Frontal cortex (tissue), 3 donors: ENCODE measurements at regions not wholly inside any gene's neighbourhood (a gene's known extent, or its start where the extent isn't known, plus 50 kb on each side); places are given as distances from the start of the nearest gene placed in this dataset.
"Not testable (repeated sequence)": the region's sequence is repeated elsewhere in the genome, so short reads cannot be mapped to it uniquely, and the experiment has no call there.

ENCODE experiments used
- DNase-seq, 2 donors: peaks; one replicate each; pipeline ENCODE4 v3.0.0; 2012; ENCODE audit warnings: low spot score in 2 of 2
- FAIRE-seq: peaks from 2 replicates; lab custom pipeline; 2012; peaks lifted over from hg19 to GRCh38; lab: Jason Lieb, UNC
- donor health status: control.
- donor health status: control.
- donor health status: control.

DNA sequence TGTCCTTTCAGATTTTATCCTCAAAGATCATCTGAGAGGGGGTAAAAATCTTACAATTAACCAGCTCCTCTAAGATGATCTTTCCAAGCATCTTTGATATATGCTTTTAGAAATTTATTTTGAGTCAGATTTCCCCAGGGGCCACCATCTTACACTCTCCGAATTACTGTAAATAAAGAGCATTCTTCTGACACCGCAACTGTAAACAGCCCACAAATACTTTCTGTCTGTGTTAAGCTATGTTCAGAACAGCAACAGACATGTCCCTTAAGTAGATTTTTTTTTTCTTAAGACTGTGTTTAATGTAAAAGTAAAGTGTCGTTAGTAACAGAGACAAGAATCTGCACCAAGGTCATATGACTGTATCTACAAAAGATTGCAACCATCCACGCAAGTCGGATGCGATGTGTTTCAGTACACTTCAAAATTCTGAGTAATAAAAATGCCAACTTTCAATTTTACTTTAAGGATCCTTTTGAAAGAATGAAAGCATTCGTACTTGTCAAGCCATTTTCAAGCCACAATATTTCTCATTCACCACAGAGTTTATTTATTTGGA is 159.0 kb upstream of the KCNH8 start:
- FAIRE-seq (no peak), DNase-seq (no peak)

DNA sequence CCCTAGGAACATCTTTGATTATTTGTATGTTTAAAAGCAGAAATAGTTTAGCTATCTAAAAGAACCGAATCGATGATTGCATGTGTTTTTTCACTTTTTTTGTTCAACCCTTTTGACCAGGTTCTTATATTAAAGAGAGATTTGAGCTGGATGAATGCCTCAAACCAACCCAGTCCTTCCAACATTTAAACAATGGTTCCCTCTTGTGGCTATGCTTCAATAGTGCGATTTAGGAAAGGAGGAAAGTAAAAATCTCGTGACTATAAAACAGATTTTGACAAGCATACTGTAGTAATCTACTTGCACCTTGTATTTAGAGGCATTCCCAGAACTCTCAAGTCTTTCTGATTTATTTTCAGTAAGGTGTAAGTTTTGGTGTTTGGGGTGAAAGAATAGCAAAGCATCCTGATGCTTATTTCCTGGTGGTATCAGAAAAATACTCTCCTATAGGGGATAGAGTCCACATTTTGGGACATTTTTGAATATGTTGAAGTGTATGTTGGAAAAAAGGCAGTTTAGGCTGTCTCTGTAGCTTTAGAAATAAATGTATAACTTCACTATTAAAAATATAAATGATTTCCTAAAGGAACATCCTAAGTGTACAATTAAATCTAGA is 159.6 kb upstream of the KCNH8 start:
- peak; percentile 53 for FAIRE-seq
- DNase-seq = peak in 1 of 2 donors; percentile 22

DNA sequence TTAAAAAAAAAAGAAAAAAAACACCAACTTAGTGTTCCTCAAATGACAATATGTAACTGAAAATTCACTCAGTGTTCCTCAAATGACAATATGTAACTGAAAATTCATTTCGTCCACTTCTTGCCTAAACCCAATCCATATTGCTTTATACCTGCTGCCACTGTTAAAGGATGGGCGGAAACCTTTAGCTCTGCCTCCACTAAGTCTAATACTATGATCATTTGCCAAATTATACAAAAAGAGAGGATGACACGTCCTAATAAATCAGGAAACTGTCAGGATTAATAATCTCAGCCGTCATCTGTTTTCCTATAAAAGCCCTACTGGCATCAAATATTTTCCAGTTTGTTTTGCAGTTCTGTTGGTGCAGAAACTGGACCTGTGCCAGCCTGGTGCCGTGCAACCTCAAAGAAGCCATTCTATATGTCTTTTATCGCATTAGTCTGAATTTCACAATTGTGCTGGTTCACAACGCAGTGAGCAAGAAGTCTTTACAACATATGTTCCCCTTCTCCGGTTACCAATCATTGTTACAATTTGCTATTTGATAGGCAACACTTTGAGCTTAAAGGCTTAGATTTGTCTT is 160.4 kb upstream of the KCNH8 start:
- DNase-seq (no peak), FAIRE-seq (no peak)

DNA sequence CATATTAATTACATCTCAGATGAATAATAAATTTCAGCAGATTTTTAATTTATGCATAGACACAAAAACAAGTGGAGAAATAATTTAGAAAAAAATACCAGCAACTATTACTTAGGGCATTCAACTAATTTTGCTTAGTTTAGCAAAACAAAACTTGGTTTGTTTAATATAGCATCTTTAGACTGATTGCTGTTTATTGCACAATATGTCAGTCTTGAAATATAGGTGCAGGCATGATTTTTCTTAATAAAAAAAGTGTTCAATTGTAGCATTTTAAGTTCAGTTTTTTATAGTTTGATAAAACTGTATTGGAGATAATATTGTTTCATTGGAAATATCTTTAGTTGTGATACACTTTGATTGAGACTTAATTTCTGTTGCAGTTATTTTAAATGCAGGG is 161.2 kb upstream of the KCNH8 start:
- DNase-seq (no peak), FAIRE-seq (peak; percentile 8)

DNA sequence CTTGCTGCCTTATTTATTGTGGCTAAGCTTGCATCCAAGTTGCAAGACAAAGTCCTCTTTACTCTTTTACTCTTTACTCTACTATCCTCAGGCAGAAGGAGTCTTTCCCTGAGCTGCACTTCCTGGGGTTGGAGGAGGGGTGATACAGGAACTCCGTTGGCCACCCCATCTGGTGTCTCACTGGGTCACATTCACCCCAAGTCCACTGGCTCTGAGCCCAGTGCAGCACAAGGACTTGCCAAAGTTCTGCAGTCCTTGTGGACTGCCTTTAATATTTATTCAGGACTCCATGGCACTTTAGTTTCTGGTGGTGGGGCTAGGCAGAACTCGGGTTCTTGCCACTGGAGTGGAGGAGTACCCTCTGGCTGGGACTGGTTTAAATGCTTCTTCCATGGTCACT is 165.4 kb upstream of the KCNH8 start:
- DNase-seq (no peak), FAIRE-seq (no peak)

DNA sequence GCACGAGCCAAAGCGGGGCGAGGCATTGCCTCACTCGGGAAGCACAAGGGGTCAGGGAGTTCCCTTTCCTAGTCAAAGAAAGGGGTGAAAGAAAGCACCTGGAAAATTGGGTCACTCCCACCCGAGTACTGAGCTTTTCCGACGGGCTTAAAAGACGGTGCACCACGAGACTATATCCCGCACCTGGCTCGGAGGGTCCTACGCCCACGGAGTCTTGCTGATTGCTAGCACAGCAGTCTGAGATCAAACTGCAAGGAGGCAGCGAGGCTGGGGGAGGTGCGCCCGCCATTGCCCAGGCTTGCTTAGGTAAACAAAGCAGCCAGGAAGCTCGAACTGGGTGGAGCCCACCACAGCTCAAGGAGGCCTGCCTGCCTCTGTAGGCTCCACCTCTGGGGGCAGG is 172.2 kb upstream of the KCNH8 start:
- FAIRE-seq, DNase-seq: not testable (repeated sequence)

DNA sequence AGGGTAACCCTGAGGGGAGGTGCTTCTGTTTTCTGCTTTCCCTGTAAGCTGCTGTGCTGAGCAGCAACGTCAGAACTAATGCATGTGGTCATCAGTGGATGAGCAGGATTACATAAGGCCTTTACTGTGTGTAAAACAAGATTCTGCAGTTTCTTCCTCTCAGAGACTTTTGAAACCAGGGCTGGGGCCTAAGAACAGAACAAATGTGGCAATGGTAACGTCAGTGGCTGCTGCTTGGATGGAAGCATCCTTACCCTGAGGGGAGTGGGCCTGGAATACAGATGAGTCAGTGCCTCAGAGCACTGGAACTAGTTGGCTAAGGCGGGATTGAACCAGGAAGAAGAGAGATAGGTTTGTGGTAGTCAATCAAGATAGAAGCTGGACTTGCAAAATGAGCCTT is 180.2 kb upstream of the KCNH8 start:
- DNase-seq = no peak
- FAIRE-seq = no peak

DNA sequence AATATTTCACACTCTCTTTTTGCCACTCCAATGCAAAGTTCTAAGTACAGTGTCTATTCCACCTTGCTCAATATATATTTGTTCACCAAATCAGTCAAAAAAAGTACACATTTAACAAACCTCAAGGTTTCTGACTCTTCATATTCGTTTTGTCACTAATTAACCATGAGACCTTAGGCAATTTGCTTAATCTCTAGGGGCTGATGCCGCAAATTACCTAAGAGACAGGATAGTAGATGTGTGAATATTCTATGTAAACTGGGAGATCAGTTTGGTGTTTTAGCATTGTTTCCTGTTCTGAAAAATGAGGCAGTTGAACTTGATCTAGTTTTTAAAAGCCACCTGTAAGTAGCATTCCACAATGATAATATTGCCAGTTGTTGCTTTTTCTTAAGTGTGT is 182.5 kb upstream of the KCNH8 start:
- DNase-seq (no peak), FAIRE-seq (no peak)

DNA sequence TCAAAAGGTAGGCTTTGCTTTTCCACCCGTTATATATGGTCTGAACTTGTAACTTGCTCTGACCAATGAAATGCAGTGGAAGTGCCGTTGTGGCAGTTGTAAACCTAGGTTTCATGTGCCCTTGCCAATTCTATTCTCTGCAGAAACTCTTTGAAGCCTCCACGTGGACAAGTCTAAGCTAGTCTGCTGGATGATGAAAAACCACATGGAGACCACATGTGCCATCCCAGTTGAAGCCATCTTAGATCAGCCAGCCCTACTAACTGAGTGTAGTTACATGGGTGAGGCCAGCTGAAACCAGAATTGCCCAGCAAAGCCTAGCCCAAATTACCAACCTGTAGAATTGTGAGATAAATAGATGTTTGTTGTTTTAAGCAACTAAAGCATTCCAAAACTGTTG is 183.7 kb upstream of the KCNH8 start:
- FAIRE-seq (no peak), DNase-seq (no peak)

DNA sequence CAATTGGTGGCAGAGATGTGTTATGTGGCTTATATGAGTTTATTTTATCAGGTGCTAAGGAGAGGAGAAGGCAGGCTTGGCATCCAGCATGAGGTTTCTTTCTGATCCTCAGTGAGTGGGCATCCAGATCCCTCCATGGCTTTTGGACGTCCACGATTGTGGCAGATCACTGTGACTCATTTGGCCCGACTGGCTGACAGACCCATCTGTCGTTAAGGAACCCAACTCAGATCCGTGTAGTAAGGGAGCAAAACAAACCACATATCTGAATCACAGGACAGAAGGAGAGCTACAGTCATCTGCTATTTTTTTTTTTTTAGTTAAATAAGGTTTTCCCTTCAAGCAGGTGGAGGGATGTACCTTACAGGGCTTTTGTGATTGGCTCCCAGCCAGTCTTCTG is 197.0 kb upstream of the KCNH8 start:
- DNase-seq (no peak), FAIRE-seq (no peak)

DNA sequence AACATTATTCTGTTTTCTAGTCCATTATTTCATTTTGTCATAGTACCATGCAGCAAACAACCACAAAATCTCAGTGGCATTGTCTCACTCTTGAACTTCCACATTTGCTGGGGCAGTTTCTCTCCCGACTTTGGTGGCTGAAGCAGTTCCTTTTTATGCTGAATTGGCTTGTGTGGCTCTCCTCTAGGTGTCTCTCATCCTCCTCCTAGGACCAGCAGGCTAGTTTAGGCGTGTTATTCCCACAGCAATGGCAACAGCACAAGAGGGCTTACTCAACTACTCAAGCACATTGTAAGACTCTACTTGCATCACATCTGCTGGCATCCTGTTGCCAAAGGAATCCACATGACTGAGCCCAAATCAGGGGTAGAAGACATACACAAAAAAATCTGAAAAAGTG is 201.8 kb upstream of the KCNH8 start:
- no peak for FAIRE-seq
- no peak for DNase-seq

DNA sequence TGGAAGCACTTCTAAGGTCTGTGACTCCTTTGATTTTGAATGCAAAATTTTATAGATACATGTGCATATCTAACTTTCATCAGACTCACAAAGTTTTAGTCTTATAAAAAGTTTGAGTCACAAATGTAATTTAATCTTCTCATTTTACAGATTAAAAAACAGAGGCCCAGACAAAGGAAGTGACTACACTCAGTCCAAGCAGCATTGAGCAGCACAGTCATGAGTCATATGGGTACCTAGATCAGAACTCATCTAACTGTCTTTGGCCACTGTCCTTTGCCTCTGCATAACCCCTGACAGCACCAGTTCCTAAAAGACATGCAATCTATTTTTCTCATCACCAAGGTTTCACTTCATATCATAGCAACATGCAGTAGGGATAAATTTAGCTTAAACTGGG is 210.7 kb upstream of the KCNH8 start:
- DNase-seq = no peak
- FAIRE-seq = no peak

DNA sequence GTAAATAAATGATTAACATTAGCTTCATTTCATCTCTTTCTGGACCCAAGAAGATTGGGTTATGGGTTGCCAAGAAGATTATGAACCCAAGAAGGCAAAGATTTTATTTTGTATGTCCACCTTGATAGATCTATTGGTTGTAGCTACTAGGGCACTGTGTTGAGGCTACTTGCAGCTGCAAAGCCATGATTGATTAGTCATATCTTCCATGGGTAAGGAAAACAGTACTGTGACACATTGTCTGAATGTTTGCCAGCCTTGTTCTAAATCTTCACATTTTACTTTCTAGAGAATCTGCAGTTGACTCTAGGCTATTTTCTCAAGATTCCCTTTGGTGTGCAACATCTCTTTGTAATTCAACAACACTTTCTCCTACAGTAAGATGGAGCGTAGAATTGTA is 229.2 kb upstream of the KCNH8 start:
- FAIRE-seq = no peak
- DNase-seq = no peak

DNA sequence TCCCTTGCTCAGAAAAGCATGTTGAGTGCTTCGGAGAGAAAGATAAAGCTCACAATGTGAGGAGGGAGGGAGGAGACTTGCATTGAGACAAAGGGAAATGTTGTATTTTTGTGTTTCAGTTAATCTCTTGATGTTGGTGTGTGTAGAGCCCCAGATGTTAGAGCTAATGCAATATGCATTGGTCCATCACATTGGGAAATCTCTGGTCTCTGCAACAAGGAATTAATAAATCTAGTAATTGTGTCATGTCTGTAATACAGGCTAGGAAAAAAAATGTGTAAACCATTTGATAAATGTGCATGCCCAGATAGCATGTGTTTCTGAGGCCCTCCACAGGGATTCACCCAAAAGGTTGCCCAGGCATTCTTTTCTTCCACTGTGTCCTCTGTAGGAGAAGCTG is 230.4 kb upstream of the KCNH8 start:
- DNase-seq (no peak), FAIRE-seq (no peak)

DNA sequence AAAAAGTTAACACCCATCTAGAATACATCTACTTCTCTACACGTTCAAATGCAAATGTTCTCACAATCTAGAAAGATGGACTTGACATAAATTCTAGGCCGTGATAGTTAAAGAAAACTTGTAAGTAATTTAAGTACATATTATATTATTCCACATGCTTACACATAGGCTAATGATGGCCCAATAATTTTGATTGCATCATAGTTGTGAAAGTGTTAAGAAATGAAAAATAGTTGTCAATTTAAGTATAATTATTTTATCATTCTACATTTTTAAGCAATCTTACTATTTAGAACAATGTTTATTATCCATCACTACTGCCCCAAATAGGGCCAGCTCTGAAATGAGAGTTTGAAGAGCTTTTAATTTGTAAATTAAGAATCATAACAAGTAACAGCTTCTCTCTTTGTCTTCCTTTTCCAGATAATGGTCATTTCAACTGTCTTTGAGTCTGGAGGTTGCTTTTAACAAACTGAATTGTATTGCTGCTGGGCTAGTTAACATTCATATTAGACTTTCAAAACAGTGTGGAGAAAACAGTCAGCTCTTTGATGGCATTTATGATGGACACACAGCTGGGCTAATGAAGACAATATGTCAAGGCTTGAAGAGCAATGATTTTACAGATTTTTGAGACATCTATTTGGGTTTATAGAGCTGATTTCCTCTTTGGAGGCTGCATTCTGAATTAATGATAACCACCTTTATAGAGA is 246.1 kb upstream of the KCNH8 start:
- FAIRE-seq = no peak
- no peak for DNase-seq

DNA sequence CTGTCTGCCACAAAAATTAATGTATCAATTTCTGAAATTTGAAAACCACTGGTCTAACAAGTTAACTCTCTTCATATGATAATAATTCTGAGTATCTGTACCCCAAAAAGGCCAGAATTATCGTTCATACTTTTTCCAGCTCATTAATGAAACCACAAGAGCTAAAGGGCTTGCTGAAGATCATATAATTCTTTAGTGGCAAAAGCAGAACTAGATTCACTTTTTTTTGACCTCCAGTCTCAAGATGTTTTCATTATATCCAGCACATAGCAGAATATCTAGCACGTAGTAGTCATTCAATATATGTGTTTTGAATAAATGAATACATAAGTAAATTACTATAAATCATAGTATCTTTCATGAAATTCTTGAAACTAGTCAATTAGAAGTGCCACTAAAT is 246.7 kb upstream of the KCNH8 start:
- DNase-seq (no peak), FAIRE-seq (no peak)

DNA sequence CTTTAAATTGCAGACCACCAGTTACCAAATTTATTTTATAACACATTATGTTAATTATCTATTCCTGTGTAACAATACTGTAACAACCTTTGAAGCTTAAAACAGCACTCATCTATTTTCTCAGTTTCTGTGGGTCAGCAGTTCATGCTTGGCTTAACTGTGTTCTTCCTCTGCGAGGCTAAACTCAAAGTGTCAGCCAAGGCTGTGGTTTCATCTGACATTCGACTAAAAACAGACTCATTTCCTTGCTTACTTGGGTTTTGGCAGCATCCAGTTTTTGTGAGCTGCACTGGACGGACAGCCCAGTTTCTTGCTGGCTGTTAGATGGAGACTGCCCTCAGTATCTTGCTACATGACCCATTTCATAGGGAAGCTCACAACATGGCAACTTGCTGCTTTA is 247.3 kb upstream of the KCNH8 start:
- no peak for FAIRE-seq
- DNase-seq = no peak

DNA sequence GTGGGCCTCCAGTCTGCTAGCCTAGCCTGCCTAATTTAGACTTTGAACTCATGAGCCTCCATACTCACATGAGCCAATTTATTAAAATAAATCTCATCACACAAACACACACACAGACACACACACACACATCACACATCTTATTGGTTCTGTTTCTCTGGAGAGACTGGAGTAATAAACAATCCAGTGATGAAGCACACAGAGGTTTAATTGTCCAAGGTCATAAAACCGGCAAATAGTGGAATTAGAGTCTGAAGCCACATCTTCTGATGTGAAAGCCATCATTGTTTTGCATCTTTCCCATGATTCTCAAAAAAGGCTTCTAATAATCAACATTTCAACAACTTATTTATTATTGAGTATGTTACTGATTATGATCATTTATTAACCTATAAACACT is 249.4 kb upstream of the KCNH8 start:
- FAIRE-seq (no peak), DNase-seq (no peak)

DNA sequence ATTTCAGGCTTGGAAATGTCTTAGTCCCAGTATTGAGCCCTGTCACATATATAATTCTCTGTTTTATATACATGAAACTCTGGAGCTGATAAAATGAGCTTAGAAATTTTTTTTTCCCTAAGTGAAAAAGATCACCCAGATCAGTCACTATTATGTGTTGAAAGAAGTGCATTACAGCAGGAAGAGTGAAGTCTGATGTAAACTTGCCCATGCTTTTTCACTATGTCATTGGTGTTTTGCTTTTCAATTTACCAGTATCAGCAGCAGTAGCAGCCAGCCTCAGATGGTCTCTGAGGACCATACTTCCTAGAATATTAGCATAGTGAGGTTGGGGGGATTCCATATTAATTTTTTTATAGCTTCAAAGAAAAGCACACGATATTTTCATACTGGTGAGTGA is 255.6 kb upstream of the KCNH8 start:
- FAIRE-seq (no peak), DNase-seq (no peak)

DNA sequence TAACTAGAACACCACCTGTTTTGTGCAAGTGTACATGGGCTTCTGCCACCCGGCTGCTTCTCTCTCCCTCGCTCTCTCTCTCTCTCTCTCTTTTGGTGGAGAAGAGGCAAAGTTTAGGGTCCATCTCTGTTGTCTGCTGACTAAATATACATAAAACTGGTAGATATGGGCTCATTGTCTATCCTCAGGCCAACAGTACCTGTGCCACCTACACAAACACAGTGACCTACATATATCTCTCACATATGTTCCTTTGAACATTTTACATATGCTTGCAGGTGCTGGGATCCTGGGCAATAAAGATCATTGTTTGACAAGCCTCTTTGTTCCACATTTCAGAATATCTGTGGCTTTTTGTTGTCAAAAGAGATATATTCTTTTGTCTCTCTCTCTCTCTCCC is 256.3 kb upstream of the KCNH8 start:
- no peak for DNase-seq
- no peak for FAIRE-seq

DNA sequence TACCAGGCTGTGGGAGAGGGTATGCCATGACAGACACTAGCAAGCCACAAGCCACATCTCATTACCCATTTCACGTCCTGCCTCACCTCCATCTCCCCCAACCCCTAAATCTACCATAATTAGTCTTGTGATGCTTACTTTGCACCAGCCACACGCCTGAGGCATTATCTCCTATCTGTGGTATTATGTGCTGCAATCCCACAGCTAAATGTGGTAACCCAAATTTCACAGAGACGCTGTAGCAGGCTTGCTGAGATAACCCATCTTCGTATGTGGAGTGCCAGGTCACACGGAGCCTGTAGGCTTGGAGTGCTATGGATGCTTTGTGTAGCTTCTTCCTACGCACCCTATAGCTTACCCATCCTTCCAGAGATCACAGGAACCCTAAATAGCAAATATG is 256.7 kb upstream of the KCNH8 start:
- DNase-seq (no peak), FAIRE-seq (no peak)
